GM20000 (cell line): ENCODE measurements at regions not wholly inside any gene's neighbourhood (a gene's known extent, or its start where the extent isn't known, plus 50 kb on each side); places are given as distances from the start of the nearest gene placed in this dataset.

Source experiments
- DNase-seq: peaks from one replicate; pipeline ENCODE4 v3.0.0; 2012; ENCODE audit warnings: low spot score
- TF ChIP-seq, protein P1 (sequence below): IDR thresholded peaks from 2 replicates; pipeline ENCODE4 v1.5.1; 2012; ENCODE audit warnings: mild to moderate bottlenecking, control low read depth; ENCODE audit errors: extremely low read depth, missing control alignments

DNA sequence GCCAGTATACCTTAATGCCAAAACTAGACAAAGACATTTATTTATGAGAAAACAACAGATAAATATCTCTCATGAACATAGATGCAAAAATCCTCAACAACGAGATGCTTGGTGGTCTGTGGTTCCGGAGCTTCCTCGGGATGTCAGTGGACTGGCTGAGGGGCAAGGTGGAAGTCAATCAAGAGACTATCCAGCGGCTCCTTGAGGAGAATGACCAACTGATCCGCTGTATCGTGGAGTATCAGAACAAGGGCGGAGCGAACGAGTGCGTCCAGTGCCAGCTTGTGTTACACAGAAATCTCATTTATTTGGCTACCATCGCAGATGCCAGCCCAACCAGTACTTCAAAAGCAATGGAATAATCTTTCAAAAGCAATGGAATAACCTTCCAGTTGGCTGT is 60.0 kb upstream of the PARD3 start:
- DNase-seq: no peak
- TF ChIP-seq, protein P1, sequence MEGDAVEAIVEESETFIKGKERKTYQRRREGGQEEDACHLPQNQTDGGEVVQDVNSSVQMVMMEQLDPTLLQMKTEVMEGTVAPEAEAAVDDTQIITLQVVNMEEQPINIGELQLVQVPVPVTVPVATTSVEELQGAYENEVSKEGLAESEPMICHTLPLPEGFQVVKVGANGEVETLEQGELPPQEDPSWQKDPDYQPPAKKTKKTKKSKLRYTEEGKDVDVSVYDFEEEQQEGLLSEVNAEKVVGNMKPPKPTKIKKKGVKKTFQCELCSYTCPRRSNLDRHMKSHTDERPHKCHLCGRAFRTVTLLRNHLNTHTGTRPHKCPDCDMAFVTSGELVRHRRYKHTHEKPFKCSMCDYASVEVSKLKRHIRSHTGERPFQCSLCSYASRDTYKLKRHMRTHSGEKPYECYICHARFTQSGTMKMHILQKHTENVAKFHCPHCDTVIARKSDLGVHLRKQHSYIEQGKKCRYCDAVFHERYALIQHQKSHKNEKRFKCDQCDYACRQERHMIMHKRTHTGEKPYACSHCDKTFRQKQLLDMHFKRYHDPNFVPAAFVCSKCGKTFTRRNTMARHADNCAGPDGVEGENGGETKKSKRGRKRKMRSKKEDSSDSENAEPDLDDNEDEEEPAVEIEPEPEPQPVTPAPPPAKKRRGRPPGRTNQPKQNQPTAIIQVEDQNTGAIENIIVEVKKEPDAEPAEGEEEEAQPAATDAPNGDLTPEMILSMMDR: no peak

DNA sequence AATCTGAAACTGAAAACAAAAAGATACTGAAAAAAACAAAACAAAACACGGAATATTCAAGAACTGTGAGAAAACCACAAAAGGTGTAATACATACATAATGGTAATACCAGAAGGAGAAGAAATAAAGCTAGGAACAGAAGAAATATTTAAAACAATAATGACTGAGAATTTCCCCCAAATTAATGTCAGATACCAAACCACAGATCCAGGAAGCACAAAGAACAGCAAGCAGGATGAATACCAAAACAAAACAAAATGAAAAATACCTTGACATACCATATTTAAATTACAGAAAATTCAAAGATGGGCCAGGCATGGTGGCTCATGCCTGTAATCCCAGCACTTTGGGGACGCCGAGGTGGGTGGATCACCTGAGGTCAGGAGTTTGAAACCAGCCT is 57.7 kb upstream of the PARD3 start:
- TF ChIP-seq, protein P1: no peak
- DNase-seq: no peak

DNA sequence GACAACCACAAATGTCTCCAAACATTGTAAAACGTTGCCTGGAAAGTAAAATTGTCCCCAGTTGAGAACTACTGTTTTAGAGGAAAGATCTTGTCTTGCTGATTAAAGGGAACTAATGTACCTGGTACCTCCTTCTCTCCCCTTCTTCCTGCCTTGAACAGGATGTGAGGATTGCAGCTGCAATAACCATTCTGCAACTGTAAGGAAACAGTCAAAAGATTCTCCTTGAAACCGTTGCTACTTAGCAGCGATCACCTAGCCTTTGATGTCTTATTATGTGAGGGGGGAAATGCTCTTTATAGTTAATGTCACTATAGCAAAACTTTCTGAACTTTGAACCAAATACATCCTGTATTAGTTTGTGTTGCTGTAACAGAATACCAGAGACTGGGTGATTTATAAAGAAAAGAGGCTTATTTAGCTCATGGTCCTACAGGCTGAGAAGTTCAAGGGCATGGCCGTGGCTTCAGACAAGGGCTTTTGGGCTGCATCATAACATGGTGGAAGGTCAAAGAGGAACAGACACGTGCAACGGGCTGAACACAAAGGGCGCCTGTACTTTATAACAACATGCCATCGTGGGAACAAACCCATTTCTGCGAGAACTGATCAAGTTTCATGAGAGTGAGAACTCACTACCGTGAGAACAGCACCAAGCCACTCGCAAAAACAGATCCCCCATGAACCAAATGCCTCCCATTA is 54.2 kb upstream of the PARD3 start:
- TF ChIP-seq, protein P1: no peak
- DNase-seq: no peak

DNA sequence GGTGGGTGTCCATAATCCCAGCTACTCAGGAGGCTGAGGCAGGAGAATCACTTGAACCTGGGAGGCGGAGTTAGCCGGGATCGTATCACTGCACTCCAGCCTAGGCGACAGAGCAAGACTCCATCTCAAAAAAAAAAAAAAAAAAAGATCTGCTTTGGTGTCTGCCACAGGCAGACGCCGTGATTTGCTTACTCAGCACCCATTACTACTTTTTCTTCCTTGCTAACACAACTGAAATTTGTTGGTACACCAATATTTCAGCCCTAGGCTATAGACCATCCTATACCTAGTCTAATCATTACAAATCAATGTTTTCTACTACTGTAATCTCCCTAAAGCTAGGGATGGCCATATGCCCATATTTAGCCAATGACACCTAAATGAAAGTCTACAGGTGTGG is 53.5 kb upstream of the PARD3 start:
- DNase-seq: no peak
- TF ChIP-seq, protein P1: no peak

DNA sequence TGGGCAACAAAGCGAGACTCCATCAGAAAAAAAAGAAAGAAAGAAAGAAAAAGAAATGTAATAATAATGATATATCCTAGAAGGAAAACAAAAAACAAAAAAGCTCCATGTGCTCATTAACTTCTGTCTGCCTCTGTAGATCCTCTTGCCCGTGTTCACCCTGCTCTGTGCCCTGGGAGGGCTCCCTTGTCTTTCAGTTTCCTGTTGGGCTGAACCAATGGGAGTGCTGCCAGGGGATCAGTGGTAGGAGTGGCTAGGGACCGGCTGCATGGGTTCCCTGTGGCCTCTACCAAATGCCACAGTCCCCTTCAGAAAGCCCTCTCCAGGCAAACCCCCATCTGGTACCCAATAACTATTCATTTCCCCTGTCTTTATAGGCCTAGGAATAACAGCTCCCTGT is 51.8 kb upstream of the PARD3 start:
- DNase-seq: no peak
- TF ChIP-seq, protein P1: no peak
